ENCODE measurements at regions not wholly inside any gene's neighbourhood (a gene's known extent, or its start where the extent isn't known, plus 50 kb on each side); places are given as distances from the start of the nearest gene placed in this dataset.

- no peak for DNase-seq (ENCODE audit: extremely low read depth in 1 of 4, low spot score in 3 of 4)
- ChIA-PET POLR2A (no interaction called here), CTCF (ENCODE audit: low intra/inter-chr PET ratio) (no interaction called here)
- H3K4me1 ChIP-seq (replicated peaks in 1 of 2; ENCODE audit: control insufficient read depth in 2 of 2, insufficient read depth in 2 of 2, low read length in 2 of 2): no peaks in the 10 kb centered on the region
- no peaks in the 10 kb centered on the region for H3K27me3 ChIP-seq (ENCODE audit: control insufficient read depth in 2 of 2, insufficient read depth in 2 of 2, low read length in 2 of 2)
- H3K9me3 ChIP-seq (replicated peaks; ENCODE audit: control insufficient read depth, insufficient read depth, low read depth, low read length): no peaks in the 10 kb centered on the region; the same call in 1 of the 2 replicates
- 5% methylated on average over 19 of the region's 44 CpGs for WGBS (ENCODE audit: insufficient coverage, low coverage, missing lambda C conversion rate)
- no peaks in the 10 kb centered on the region for H3K9me1 ChIP-seq (ENCODE audit: control insufficient read depth, insufficient read depth, low read length)
- no peak overlapping the region for H3K4me3 ChIP-seq
- no peak overlapping the region for H3K4me2 ChIP-seq (ENCODE audit: insufficient read depth, low read length)
- BruUV-seq (replicated peaks): no TSS peak
- H3K79me2 ChIP-seq (ENCODE audit: control insufficient read depth, insufficient read depth, low read length): no peaks in the 10 kb centered on the region
- ATAC-seq: no peak
- no peaks in the 10 kb centered on the region for H4K20me1 ChIP-seq (replicated peaks; ENCODE audit: control insufficient read depth, insufficient read depth, low read length)
- no peaks in the 10 kb centered on the region for H3K36me3 ChIP-seq (ENCODE audit: control insufficient read depth, insufficient read depth, low read length)
- H3K9ac ChIP-seq (ENCODE audit: insufficient read depth in 1 of 2, low read depth in 2 of 2, low read length in 2 of 2): no peak overlapping the region
- FAIRE-seq: no peak
- in situ Hi-C loops (cut with MboI): no loop called here
- intact Hi-C loops (cut with micrococcal nuclease): no loop called here
- H2AFZ ChIP-seq (ENCODE audit: low read depth, low read length): no peak overlapping the region
- no peak overlapping the region for H3K27ac ChIP-seq (ENCODE audit: extremely low read depth, low read depth, low read length)
- TF ChIP-seq HMBOX1 (IDR thresholded peaks at IDR 0.05): no peak
- TF ChIP-seq ZNF699 (CRISPR knock-in tag; IDR thresholded peaks at IDR 0.05; ENCODE audit: insufficient replicate concordance): no peak
- TF ChIP-seq FOXP4 (CRISPR knock-in tag; IDR thresholded peaks at IDR 0.05; ENCODE audit: borderline replicate concordance): no peak
- no peak for TF ChIP-seq ZEB2 (IDR thresholded peaks at IDR 0.05)
- no peak for TF ChIP-seq ZNF561 (CRISPR knock-in tag; conservative IDR thresholded peaks at IDR 0.05)
- no peak for TF ChIP-seq YY1 (IDR thresholded peaks at IDR 0.05; ENCODE audit: borderline replicate concordance in 1 of 3, control insufficient read depth in 1 of 3, extremely low read depth in 1 of 3, insufficient read depth in 3 of 3, insufficient read length in 1 of 3, insufficient replicate concordance in 2 of 3, low read depth in 1 of 3, low read length in 2 of 3)
- TF ChIP-seq CTCFL (IDR thresholded peaks at IDR 0.05; ENCODE audit: borderline replicate concordance, insufficient read depth, low read depth, low read length, poor library complexity, severe bottlenecking): no peak
- no peak for TF ChIP-seq ZBTB33 (CRISPR knock-in tag; IDR thresholded peaks at IDR 0.05)
- TF ChIP-seq PRMT5 (CRISPR knock-in tag; IDR thresholded peaks at IDR 0.05): no peak
- no peak for TF ChIP-seq HIVEP1 (CRISPR knock-in tag; IDR thresholded peaks at IDR 0.05)
Observed at GRCh38 chr15:97224191-97224641, 736.3 kb upstream of the ARRDC4 start.

All from K562 (cell line).